Right forelimb (tissue), 1 donor: ENCODE measurements at regions not wholly inside any gene's neighbourhood (a gene's known extent, or its start where the extent isn't known, plus 50 kb on each side); places are given as distances from the start of the nearest gene placed in this dataset.
"Not testable (repeated sequence)": the region's sequence is repeated elsewhere in the genome, so short reads cannot be mapped to it uniquely, and the experiment has no call there.

Source experiments
- DNase-seq: peaks from one replicate; pipeline ENCODE4 v3.0.0-alpha.2; 2018

DNA sequence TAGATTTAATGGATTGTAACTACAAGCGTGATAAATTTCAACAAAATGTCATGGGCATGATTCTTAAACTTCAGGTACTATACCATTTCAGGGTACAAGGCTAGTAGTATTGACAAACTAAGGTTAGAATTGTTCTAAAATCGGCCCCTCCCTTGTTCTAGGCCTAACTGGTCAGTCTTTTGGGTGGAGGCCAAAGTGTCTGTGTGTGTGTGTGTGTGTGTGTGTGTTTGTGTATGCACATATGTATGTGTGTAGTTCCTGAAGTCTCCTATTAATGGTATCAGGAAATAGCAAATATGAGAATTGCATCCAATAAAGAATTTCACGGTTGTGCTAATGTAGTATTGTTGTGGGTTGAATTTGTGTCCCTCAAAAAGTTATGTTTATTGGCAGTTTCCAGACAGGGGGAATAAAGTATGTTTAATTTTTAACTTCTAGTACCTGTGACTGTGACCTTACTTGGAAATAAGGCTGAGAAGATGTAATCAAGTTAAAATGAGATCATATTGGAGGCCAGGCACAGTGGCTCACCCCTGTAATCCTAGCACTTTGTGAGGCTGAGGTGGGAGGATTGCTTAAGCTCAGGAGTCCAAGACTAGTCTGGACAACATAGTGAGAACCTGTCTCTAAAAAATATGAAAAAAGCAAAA lies 119.2 kb downstream of the KLF5 start:
- DNase-seq, result no peak

DNA sequence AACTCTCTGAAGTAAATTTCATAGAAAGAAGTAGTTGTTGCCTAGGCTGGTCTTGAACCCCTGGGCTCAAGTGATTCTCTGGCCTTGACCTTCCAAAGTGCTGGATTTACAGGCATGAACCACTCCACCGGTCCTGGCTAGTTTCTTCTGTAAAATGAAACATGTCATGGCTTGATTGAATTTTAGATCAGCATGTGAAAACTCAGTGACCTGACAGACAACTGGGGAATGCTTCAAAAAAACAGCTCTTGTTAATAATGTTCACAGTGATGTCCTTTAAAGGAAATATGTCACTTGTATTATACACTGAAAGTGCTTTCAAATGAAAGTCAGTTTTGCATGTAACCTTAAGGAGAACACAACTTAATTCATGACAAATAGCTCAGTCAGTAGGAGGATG lies 118.2 kb downstream of the KLF5 start:
- no peak for DNase-seq

- no peak for DNase-seq
These were observed 115.8 kb downstream of the KLF5 start for GRCh38 chr13:73174521-73175010.

DNA sequence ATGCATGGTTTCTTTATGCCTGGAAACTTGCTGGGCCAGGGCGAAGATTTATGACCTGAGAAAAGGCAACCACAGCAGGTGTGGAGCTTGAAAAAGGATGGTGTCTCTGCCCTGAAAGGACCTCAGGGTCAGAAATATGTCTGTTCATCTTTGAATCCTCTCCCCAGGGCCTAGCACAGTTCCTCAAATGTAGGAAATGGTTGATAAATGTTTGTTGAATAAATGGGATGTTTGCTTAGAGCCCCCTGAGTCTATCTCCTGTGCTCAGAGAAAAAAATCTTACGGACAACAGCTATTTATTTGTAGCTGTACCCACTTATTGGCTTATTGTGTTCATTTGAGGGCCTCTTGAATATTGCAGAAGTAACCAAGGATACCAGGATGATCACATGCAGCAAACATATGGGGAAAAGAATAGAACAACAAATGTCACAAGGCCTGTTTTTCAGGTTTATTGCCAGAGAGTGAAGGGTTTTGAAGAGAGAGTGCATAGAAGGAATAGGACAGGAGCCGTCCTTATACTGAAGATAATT lies 114.5 kb downstream of the KLF5 start:
- DNase-seq, result no peak

DNA sequence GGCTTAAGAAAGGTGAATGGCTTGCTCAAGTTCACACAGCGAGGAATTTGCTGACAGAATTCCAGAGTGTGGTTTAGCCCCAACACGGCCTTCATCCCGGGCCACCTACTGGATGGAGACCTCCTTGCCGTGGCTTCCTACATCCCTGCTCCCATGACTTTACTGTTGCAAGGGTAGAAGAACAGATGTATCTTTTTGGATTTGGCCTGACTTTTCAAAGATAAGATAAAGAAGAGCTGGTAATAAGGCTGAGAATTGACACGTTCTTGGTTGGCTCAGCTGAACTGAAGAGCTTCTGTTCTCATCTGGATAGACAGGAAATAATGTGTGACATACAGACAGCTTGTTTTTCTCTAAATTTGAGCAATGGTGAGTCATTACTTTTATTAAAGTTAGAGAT lies 113.1 kb downstream of the KLF5 start:
- DNase-seq, result no peak

DNA sequence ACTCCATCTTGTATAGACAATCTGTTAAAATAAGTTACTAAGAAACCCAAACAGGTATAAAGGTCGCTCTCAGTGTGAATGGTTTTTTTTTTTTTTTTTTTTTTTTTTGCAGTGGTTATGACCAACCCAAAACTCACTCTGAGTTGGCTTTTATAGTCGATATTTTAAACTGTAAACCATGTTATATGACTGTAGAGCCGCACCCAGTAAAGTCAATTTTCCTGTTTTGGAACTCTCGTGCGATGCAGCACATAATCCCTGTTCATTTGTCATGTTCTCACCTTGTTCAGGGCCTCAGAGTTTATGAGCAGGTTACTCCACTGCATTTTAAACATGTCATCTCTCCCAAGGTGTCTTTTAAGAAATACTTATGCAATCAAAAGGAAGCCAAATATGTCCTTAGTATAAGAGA lies 112.5 kb downstream of the KLF5 start:
- DNase-seq, result no peak

- no peak for DNase-seq
These were observed 111.2 kb downstream of the KLF5 start for GRCh38 chr13:73169971-73170370.

DNA sequence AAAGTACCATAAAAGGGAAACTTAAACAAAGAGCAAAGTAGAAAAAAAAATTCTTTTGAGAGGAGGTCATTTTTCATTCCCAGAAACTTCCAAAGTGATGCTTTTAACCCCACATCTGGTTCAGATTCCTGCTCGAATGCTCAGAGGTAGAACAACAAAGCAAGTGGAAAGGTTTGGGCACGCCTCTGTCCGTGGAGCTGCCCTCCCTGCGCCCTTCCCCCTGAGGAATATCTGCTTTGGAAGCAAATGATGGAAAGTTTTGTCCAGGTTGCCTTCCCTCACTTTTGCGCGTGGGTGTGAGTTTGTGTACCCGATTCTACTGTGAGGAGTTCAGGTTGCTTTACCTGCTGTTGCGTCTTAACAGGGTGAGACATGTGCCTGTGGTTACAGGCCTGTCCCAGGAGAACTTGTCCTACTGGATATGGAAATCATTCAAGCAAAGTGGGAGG lies 110.2 kb downstream of the KLF5 start:
- DNase-seq, result no peak

DNA sequence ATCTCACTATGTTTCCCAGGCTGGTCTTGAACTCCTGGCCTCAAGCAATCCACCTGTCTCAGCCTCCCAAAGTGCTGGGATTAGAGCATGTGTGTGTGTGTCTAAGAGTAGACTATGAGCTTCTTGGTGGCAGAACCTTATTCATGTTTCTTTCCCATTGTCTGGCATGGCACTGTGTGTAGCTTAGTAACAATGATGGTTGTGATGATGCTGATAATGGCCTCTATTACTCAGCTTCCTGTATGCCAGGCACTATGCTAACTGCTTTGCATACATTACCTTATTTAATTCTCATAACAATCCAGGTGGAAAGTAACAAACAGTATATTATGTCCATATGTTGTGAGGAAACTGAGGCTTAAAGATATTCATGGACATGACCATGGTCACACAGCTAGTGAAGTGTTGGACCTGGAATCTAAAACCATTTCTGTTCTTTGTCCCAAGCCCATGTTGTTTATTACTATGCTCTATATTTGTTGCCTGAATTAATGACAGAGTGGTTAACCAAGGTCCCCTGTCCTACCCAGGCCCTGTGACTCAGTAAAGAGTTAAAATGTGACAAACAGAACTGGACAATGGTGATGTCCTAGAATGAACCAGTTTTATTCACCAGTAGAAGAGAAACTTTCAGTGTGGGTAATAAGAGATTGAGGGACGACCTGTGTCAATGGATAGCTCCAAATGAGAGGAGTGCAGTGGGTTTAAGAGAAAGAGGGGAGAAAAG lies 109.6 kb downstream of the KLF5 start:
- no peak for DNase-seq

GRCh38 chr13:73167028-73167820 lies 108.4 kb downstream of the KLF5 start:
- DNase-seq, result no peak

DNA sequence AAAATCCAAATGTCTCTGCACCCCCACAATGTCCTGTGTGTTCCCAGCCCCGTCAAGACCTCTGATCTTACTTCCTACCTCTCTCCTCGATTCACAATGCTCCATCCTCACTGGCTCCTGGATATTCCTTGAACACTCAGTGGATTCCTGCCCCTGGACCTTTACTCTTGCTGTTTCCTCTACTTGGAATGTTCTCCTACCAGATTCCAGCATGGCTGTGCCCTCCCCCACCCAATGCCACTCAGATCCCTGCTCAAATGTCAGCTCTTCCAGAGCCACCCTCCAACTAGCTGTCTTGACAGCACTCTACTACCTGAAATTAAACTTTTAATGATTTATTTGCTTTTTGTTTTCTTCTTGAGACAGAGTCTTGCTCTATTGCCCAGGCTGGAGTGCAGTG lies 107.4 kb downstream of the KLF5 start:
- no peak for DNase-seq

GRCh38 chr13:73162912-73163911 lies 104.4 kb downstream of the KLF5 start:
- no peak for DNase-seq

- not testable (repeated sequence) for DNase-seq
These were observed 101.7 kb downstream of the KLF5 start for GRCh38 chr13:73160371-73161031.

GRCh38 chr13:73158851-73159250 lies 100.0 kb downstream of the KLF5 start:
- no peak for DNase-seq

- DNase-seq, result no peak
These were observed 98.2 kb downstream of the KLF5 start for GRCh38 chr13:73157031-73157430.

DNA sequence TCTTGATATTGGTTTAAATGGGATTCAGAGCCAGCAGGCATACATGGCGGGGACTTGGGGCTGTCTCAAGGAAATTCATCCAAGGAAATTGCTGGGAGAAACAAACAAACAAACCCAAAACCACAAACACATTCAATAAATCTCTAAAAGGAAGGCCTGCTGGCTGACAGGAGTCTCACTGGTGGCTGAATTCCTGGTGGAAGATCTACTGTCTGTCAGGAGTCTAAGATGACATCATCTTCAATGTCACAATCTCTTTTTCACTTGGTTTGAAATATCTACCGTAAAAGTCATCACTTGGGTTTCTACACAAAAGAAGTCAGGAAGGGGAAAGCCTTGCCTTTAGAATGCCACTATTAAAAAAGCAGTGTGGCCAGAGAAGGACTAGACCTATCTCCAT lies 87.9 kb downstream of the KLF5 start:
- no peak for DNase-seq

DNA sequence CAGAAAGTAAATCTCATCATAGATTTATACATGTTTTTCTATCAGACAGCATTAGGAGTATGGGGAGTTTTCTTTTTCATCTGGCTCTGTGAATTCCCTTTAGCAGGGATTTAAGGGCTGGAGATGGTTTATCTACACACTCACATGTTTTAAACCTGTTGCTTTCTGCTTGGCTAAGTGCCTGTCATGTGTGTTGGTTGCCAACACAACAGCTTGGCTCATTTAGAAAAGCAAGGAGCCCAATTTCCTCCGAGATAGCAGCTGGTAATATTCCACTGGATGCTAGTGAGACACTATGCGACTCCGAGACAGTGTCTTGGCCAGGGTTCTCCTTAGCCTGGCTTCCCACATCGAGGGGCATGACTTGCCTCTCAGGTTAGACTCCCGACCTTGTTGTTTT lies 83.3 kb downstream of the KLF5 start:
- DNase-seq, result peak; percentile 44

DNA sequence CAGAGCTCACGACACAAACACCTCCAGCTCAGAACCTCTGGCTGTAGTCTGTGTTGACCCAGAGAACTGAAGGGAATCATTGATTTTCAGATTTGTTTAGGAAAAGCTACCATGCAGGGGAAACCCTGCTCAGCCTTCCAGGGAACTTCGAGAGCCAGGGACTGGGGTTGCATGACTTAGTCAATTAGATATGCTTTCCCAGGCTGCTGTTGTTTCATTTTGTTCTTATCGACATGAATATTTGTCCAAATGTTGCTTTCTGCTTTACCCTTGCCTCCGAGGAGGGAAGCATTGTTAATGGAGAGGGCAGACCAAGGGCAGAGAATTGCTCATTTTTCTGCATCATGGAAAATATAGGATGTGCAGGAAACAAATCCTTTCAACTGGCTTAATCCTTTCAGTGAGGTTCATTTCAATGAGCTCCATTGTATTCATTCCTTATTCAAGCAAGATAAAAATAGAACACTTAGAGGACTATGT lies 82.5 kb downstream of the KLF5 start:
- no peak for DNase-seq

- DNase-seq, result no peak
These were observed 82.0 kb downstream of the KLF5 start for GRCh38 chr13:73140801-73141200.

DNA sequence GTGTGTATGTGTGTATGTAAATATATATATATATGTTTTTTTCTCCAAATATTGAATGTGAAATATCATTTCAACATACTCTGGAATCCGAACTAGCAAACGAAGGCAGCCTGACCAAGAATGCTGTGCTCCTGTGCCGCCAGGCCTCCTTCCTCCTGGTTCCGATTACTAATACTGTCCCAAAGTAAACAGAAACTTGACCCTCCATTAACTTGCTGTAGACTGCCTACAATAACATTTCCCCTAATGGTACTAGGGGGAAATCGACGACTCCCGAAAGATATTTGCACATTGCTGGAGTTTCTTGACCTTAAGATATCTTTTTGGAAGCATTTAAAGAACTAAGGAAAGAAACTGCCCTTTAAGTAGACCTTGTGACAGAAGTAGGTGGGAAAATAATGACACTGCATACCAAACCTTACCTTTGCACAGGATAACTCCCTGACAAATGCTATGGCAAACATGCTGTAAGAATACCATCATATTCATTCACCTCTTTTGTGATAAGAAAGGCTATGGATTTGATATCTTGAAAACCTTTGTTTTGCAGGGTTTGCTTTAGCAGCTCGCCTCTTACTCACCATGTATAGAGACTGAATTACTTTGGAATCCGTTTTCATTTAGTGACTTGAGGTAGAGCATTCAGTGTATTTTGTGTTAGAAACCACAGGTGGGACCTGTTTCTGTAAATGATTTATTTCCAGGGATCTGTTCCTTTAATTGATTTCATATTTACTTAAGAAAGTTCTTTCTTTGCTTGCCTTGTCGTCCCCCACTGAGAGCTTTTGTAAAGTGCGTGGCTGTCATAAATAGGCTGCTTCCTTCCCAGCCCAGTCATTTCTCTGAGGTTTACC lies 80.1 kb downstream of the KLF5 start:
- no peak for DNase-seq
